Hepatocyte (in vitro differentiated cells): ENCODE measurements at regions not wholly inside any gene's neighbourhood (a gene's known extent, or its start where the extent isn't known, plus 50 kb on each side); places are given as distances from the start of the nearest gene placed in this dataset.

ENCODE experiments used
- DNase-seq: peaks from one replicate; pipeline ENCODE4 v3.0.0-alpha.2; 2016; ENCODE audit warnings: low spot score
- H2AFZ ChIP-seq: fragments of 200-600 bp; sonication (generic); 2 replicates; pipeline ENCODE4 v1.6.0; 2016; ENCODE audit warnings: antibody characterized with exemption, mild to moderate bottlenecking
- H3K27ac ChIP-seq: fragments of 200-600 bp; sonication (generic); 2 replicates; pipeline ENCODE4 v1.5.1; 2016; ENCODE audit warnings: mild to moderate bottlenecking
- H3K27me3 ChIP-seq: fragments of 200-600 bp; sonication (generic); 2 replicates; pipeline ENCODE4 v1.6.1; 2016
- H3K36me3 ChIP-seq: fragments of 200-600 bp; sonication (generic); replicated peaks from 2 replicates; pipeline ENCODE4 v1.5.1; 2016; ENCODE audit warnings: low read depth; ENCODE audit not compliant: insufficient read depth
- H3K4me1 ChIP-seq: fragments of 200-600 bp; sonication (generic); 2 replicates; pipeline ENCODE4 v1.5.1; 2016; ENCODE audit warnings: mild to moderate bottlenecking, moderate library complexity; ENCODE audit not compliant: insufficient read depth
- H3K4me2 ChIP-seq: fragments of 200-600 bp; sonication (generic); 2 replicates; pipeline ENCODE4 v1.6.0; 2016
- H3K4me3 ChIP-seq: fragments of 200-600 bp; sonication (generic); 2 replicates; pipeline ENCODE4 v1.5.1; 2016; ENCODE audit warnings: mild to moderate bottlenecking
- H3K79me2 ChIP-seq: fragments of 200-600 bp; sonication (generic); 2 replicates; pipeline ENCODE4 v1.6.0; 2017; ENCODE audit warnings: mild to moderate bottlenecking
- H3K9me2 ChIP-seq: fragments of 200-600 bp; sonication (generic); replicated peaks from 2 replicates; pipeline ENCODE4 v1.6.0; 2017; ENCODE audit warnings: mild to moderate bottlenecking; ENCODE audit not compliant: insufficient read depth
- H3K9me3 ChIP-seq: fragments of 200-600 bp; sonication (generic); 2 replicates; pipeline ENCODE4 v1.5.1; 2016; ENCODE audit warnings: low read depth, mild to moderate bottlenecking
- H4K20me1 ChIP-seq: fragments of 200-600 bp; sonication (generic); 2 replicates; pipeline ENCODE4 v1.6.0; 2016; ENCODE audit warnings: mild to moderate bottlenecking; ENCODE audit not compliant: insufficient read depth, poor library complexity, severe bottlenecking
- CTCF ChIP-seq: fragments of 200-600 bp; sonication (generic); IDR thresholded peaks from 2 replicates; pipeline ENCODE4 v1.5.1; 2016; ENCODE audit warnings: antibody characterized with exemption, mild to moderate bottlenecking; ENCODE audit not compliant: poor library complexity
- EZH2 ChIP-seq: fragments of 200-600 bp; sonication (generic); IDR thresholded peaks from 2 replicates; pipeline ENCODE4 v1.6.1; 2016; ENCODE audit warnings: antibody characterized with exemption, mild to moderate bottlenecking, borderline replicate concordance
- EZH2phosphoT487 ChIP-seq: fragments of 200-600 bp; sonication (generic); IDR thresholded peaks from one replicate; pipeline ENCODE4 v1.6.1; 2018; ENCODE audit warnings: antibody characterized with exemption, mild to moderate bottlenecking, low read depth, moderate library complexity; ENCODE audit not compliant: unreplicated experiment, severe bottlenecking
- WGBS: methylation state at CpG from one replicate; pipeline ENCODE4 v1.1.6; 2016; ENCODE audit warnings: low lambda C conversion rate; ENCODE audit errors: missing lambda C conversion rate; 5-methylcytosine and 5-hydroxymethylcytosine counted together

GRCh38 chr10:53572799-53573198, 800.2 kb upstream of the MBL2 start:
- Histone ChIP-seq H3K79me2 (no peaks in the 10 kb centered on the region), H3K27ac (no peak overlapping the region), H4K20me1 (no peaks in the 10 kb centered on the region), H3K4me3 (no peak overlapping the region), H3K9me3 (no peaks in the 10 kb centered on the region), H3K36me3 (no peaks in the 10 kb centered on the region), H3K4me1 (no peaks in the 10 kb centered on the region), H3K27me3 (no peaks in the 10 kb centered on the region), H3K4me2 (no peak overlapping the region), H3K9me2 (no peaks in the 10 kb centered on the region), H2AFZ (no peak overlapping the region)
- no peak for TF ChIP-seq EZH2phosphoT487
- no peak for TF ChIP-seq EZH2
- no peak for TF ChIP-seq CTCF
- no peak for DNase-seq
- 74% methylated on average over 1 of the region's 1 CpG for WGBS

- H3K4me2 ChIP-seq: no peak overlapping the region
- no peaks in the 10 kb centered on the region for H3K9me2 ChIP-seq
- H3K79me2 ChIP-seq: no peaks in the 10 kb centered on the region
- H4K20me1 ChIP-seq: no peaks in the 10 kb centered on the region
- DNase-seq: no peak
- H3K4me3 ChIP-seq: no peak overlapping the region
- no peak overlapping the region for H2AFZ ChIP-seq
- no peak overlapping the region for H3K27ac ChIP-seq
- H3K9me3 ChIP-seq: no peaks in the 10 kb centered on the region
- H3K27me3 ChIP-seq: no peaks in the 10 kb centered on the region
- no peaks in the 10 kb centered on the region for H3K36me3 ChIP-seq
- no peaks in the 10 kb centered on the region for H3K4me1 ChIP-seq
- TF ChIP-seq EZH2: no peak
- TF ChIP-seq CTCF: no peak
- TF ChIP-seq EZH2phosphoT487: no peak
These were observed 797.6 kb upstream of the MBL2 start for GRCh38 chr10:53570221-53570620.

- no peak overlapping the region for H2AFZ ChIP-seq
- WGBS: 78% methylated on average over 3 of the region's 3 CpGs
- TF ChIP-seq CTCF (no peak), EZH2phosphoT487 (no peak), EZH2 (no peak)
These were observed 796.9 kb upstream of the MBL2 start for GRCh38 chr10:53569455-53569854.

GRCh38 chr10:53548664-53549063, 776.1 kb upstream of the MBL2 start:
- TF ChIP-seq CTCF: no peak
- no peak for TF ChIP-seq EZH2phosphoT487
- TF ChIP-seq EZH2: no peak
- no peaks in the 10 kb centered on the region for H3K36me3 ChIP-seq

More at GRCh38 chr10:53569455-53569854, 796.9 kb upstream of the MBL2 start:
- Histone ChIP-seq H3K9me3 (no peaks in the 10 kb centered on the region), H3K9me2 (no peaks in the 10 kb centered on the region), H3K27ac (no peak overlapping the region), H3K27me3 (no peaks in the 10 kb centered on the region), H3K4me2 (no peak overlapping the region), H3K36me3 (no peaks in the 10 kb centered on the region), H3K4me3 (no peak overlapping the region), H4K20me1 (no peaks in the 10 kb centered on the region), H3K4me1 (no peaks in the 10 kb centered on the region), H3K79me2 (no peaks in the 10 kb centered on the region)
- no peak for DNase-seq

More at GRCh38 chr10:53548664-53549063, 776.1 kb upstream of the MBL2 start:
- Histone ChIP-seq H3K27ac (no peak overlapping the region), H3K4me1 (no peaks in the 10 kb centered on the region), H3K27me3 (no peaks in the 10 kb centered on the region), H3K4me2 (no peak overlapping the region), H3K4me3 (no peak overlapping the region), H3K9me3 (no peaks in the 10 kb centered on the region), H3K79me2 (no peaks in the 10 kb centered on the region), H4K20me1 (no peaks in the 10 kb centered on the region), H2AFZ (no peak overlapping the region), H3K9me2 (no peaks in the 10 kb centered on the region)
- 93% methylated on average over 1 of the region's 1 CpG for WGBS
- DNase-seq: no peak
